ENCODE measurements at regions not wholly inside any gene's neighbourhood (a gene's known extent, or its start where the extent isn't known, plus 50 kb on each side); places are given as distances from the start of the nearest gene placed in this dataset.

DNA sequence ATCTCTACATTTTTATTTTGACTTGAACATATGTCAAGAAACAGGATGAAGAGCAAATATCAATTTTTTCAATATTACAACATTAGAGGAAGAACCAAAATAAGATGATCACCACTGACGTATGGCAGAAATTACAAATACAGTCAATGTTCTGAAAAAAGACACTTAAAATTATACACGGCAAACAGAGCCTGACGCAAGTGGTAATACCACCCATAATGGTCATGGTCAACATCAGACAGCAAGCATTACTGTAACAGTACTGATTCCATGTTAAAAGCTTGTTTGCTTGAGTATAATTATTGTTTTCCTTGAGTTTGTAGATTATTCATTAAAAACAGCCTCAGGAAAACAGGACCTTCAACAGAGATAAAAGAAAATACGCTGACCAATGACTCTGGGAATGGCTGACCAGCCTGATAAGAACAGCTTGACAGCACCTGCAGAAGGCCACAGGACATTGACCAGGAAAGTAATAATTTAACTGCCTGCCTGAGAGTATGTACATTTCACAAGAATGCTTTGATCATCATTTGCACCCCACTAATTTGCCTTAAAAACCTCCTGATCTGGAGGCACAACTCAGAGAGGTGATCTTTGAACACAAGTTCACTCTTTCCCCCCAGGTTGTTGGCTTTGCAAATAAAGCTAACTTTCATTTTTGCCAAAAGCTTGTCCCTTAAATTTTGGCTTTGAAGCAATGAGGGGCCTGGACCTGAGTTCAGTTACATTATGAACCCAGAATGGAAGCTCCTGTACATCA, 187.3 kb downstream of the IPO8 start:
- no peak overlapping the region for H3K4me3 ChIP-seq (ENCODE audit: low read depth, low read length)

GRCh38 chr12:30507576-30507975, 188.1 kb downstream of the IPO8 start:
- TF ChIP-seq CTCF (IDR thresholded peaks at IDR 0.05; ENCODE audit: insufficient read depth, low read depth, low read length) = no peak
- H3K4me3 ChIP-seq (ENCODE audit: low read depth, low read length) = no peak overlapping the region
- DNase-seq (ENCODE audit: low read depth) = no peak

More for the DNA sequence above, 187.3 kb downstream of the IPO8 start:
- TF ChIP-seq CTCF (IDR thresholded peaks at IDR 0.05; ENCODE audit: insufficient read depth, low read depth, low read length) = no peak
- DNase-seq (ENCODE audit: low read depth) = no peak

- DNase-seq (ENCODE audit: low read depth) = no peak
- H3K4me3 ChIP-seq (ENCODE audit: low read depth, low read length) = no peak overlapping the region
- TF ChIP-seq CTCF (IDR thresholded peaks at IDR 0.05; ENCODE audit: insufficient read depth, low read depth, low read length) = no peak
These were observed 189.3 kb downstream of the IPO8 start for GRCh38 chr12:30506411-30506810.

GRCh38 chr12:30501718-30502117, 194.0 kb downstream of the IPO8 start:
- no peak overlapping the region for H3K4me3 ChIP-seq (ENCODE audit: low read depth, low read length)
- DNase-seq (ENCODE audit: low read depth) = no peak
- no peak for TF ChIP-seq CTCF (IDR thresholded peaks at IDR 0.05; ENCODE audit: insufficient read depth, low read depth, low read length)

- no peak for DNase-seq (ENCODE audit: low read depth)
- TF ChIP-seq CTCF (IDR thresholded peaks at IDR 0.05; ENCODE audit: insufficient read depth, low read depth, low read length) = no peak
- H3K4me3 ChIP-seq (ENCODE audit: low read depth, low read length) = no peak overlapping the region
These were observed 195.1 kb downstream of the IPO8 start for GRCh38 chr12:30500532-30500931.

DNA sequence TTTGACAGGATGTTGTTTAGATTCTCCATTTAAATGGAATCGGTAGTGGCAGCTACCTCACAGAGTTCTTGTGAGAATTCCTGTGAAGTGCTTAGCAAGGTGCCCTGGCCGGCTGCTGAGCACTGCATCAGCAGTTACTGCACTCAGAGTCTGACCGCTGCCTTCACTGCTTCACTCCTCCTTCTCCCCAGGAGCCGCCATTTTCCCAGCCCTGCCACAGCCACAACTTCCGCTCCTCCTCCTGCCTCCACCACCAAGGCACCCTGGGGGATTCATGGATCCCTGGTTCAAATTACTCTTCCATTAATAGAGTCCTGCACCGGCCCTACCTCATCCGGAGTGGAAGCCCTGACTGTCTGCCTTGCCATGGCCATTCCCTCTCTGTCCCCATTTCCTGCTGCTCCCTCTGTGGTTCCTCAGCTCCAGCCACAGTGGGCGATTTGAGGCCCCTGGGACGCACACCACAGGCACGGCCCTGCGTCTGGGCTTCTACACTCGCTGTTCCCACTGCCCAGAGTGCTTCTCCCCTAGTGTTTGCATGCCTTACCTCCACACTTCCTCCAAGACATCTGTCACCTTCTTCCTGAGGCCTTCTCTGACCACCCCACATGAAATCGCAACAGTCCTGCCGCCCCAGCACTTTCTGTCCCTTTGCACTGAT, 210.3 kb downstream of the IPO8 start:
- no peak for DNase-seq (ENCODE audit: low read depth)
- TF ChIP-seq CTCF (IDR thresholded peaks at IDR 0.05; ENCODE audit: insufficient read depth, low read depth, low read length) = no peak
- H3K4me3 ChIP-seq (ENCODE audit: low read depth, low read length) = no peak overlapping the region
